K562 (cell line): ENCODE measurements at regions not wholly inside any gene's neighbourhood (a gene's known extent, or its start where the extent isn't known, plus 50 kb on each side); places are given as distances from the start of the nearest gene placed in this dataset.

Experiments used
- ATAC-seq: fragments of 200-7000 bp; cut with Tn5 transposase; 3 replicates; pipeline ENCODE4 v1.9.1; 2020; ENCODE audit warnings: moderate library complexity
- BruUV-seq: library from RNA; stranded (reverse); fragments of 400-500 nt; replicated peaks from 2 replicates; lab custom pipeline; 2021; lab: Mats Ljungman, UMichigan
- CTCF ChIA-PET: fragments of 300-600 bp; formaldehyde crosslinking; extraction: SDS; loops from one replicate; lab custom pipeline; 2021; ENCODE audit warnings: low intra/inter-chr PET ratio; lab: Yijun Ruan, JAX
- POLR2A ChIA-PET: fragments of 300-600, 350-650 bp; sonication (Branson Sonifier 250); formaldehyde crosslinking; extraction: SDS; loops from one replicate; lab custom pipeline; 2021; ENCODE audit warnings: antibody characterized with exemption, inconsistent platforms; lab: Yijun Ruan, JAX
- DNase-seq, 4 experiments: peaks; one replicate each; pipeline versions ENCODE4 v3.0.0 to v3.0.0-alpha.2; 2011 to 2018; ENCODE audit warnings: low spot score in 3 of 4, mixed read lengths in 3 of 4; ENCODE audit errors: extremely low read depth in 1 of 4
- FAIRE-seq: peaks from 2 replicates; lab custom pipeline; 2011; peaks lifted over from hg19 to GRCh38; lab: Jason Lieb, UNC
- H2AFZ ChIP-seq: 2 replicates; pipeline ENCODE4 v1.6.0; 2011; ENCODE audit warnings: low read depth, low read length, control low read depth, inconsistent platforms
- H3K27ac ChIP-seq: fragments of 200-600 bp; 3 replicates; pipeline ENCODE4 v1.8.0; 2011; ENCODE audit warnings: low read depth, mild to moderate bottlenecking, control low read depth, inconsistent platforms, low read length, moderate library complexity, mixed read lengths; ENCODE audit errors: extremely low read depth
- H3K27me3 ChIP-seq, 2 experiments: fragments of 300-600 bp in 1 of 2; 2 replicates in 1 of 2; 3 replicates in 1 of 2; pipeline versions ENCODE4 v1.6.0 to v1.8.0; 2011; ENCODE audit warnings: inconsistent platforms in 2 of 2, low read length in 2 of 2, mild to moderate bottlenecking in 1 of 2, mixed read lengths in 1 of 2, moderate library complexity in 1 of 2; ENCODE audit not compliant: control insufficient read depth in 2 of 2, insufficient read depth in 2 of 2
- H3K36me3 ChIP-seq: fragments of 300-600 bp; 3 replicates; pipeline ENCODE4 v1.8.0; 2011; ENCODE audit warnings: mild to moderate bottlenecking, low read length, inconsistent platforms; ENCODE audit not compliant: control insufficient read depth, insufficient read depth
- H3K4me1 ChIP-seq, 2 experiments: fragments of 200-600 bp in 1 of 2; replicated peaks in 1 of 2; 2 replicates in 1 of 2; 3 replicates in 1 of 2; pipeline versions ENCODE4 v1.5.1 to v1.8.0; 2011; ENCODE audit warnings: inconsistent platforms in 2 of 2, low read length in 2 of 2, mild to moderate bottlenecking in 1 of 2, mixed read lengths in 1 of 2, moderate library complexity in 1 of 2; ENCODE audit not compliant: control insufficient read depth in 2 of 2, insufficient read depth in 2 of 2
- H3K4me2 ChIP-seq: 2 replicates; pipeline ENCODE4 v1.6.1; 2011; ENCODE audit warnings: low read length, control low read depth, inconsistent platforms, mixed read lengths; ENCODE audit not compliant: insufficient read depth
- H3K4me3 ChIP-seq: fragments of 200-600 bp; sonication (generic), shearing (Covaris generic); 2 replicates; pipeline ENCODE4 v1.5.1; 2016; ENCODE audit warnings: control low read depth, inconsistent platforms
- H3K79me2 ChIP-seq: fragments of 200-600 bp; 3 replicates; pipeline ENCODE4 v1.8.0; 2011; ENCODE audit warnings: low read length, inconsistent platforms; ENCODE audit not compliant: control insufficient read depth, insufficient read depth
- H3K9ac ChIP-seq, 2 experiments: 2 replicates each; pipeline versions ENCODE4 v1.6.0 to v1.6.1; 2011; ENCODE audit warnings: low read depth in 2 of 2, low read length in 2 of 2, control low read depth in 1 of 2, inconsistent platforms in 1 of 2, mild to moderate bottlenecking in 1 of 2, mixed read lengths in 1 of 2; ENCODE audit not compliant: insufficient read depth in 1 of 2
- H3K9me1 ChIP-seq: one replicate; pipeline ENCODE4 v1.6.0; 2011; ENCODE audit warnings: inconsistent platforms, mild to moderate bottlenecking, low read length, moderate library complexity; ENCODE audit not compliant: control insufficient read depth, insufficient read depth
- H3K9me3 ChIP-seq: replicated peaks from 2 replicates; pipeline ENCODE4 v1.5.1; 2011; ENCODE audit warnings: low read depth, low read length, inconsistent platforms; ENCODE audit not compliant: control insufficient read depth, insufficient read depth
- H4K20me1 ChIP-seq: replicated peaks from 2 replicates; pipeline ENCODE4 v1.6.1; 2011; ENCODE audit warnings: low read length, inconsistent platforms, mixed read lengths; ENCODE audit not compliant: control insufficient read depth, insufficient read depth
- ARID2 ChIP-seq: fragments of 450-650 bp; IDR thresholded peaks from 2 replicates; pipeline ENCODE4 v1.6.1; 2017; ENCODE audit warnings: antibody characterized with exemption, mild to moderate bottlenecking
- CEBPB ChIP-seq: fragments of 450-650 bp; IDR thresholded peaks from 2 replicates; pipeline ENCODE4 v1.6.1; 2016; ENCODE audit warnings: missing genetic modification characterization, missing compliant biosample characterization
- EWSR1 ChIP-seq: fragments of 450-650 bp; IDR thresholded peaks from 2 replicates; pipeline ENCODE4 v1.6.1; 2018; ENCODE audit warnings: borderline replicate concordance, mild to moderate bottlenecking, low read depth, moderate library complexity; ENCODE audit not compliant: partially characterized antibody
- LCOR ChIP-seq: sonication (generic); formaldehyde crosslinking; IDR thresholded peaks from 2 replicates; pipeline ENCODE4 v1.8.0; 2022; ENCODE audit warnings: mild to moderate bottlenecking, missing genetic modification reagents
- MAFF ChIP-seq: IDR thresholded peaks from 2 replicates; pipeline ENCODE4 v1.6.1; 2012; ENCODE audit warnings: low read length, improper control_type of control experiment
- NR4A1 ChIP-seq, 2 experiments: fragments of 250-450 bp in 1 of 2; fragments of 450-650 bp in 1 of 2; sonication (Bioruptor Pico) in 1 of 2; IDR thresholded peaks; 2 replicates each; pipeline versions ENCODE4 v1.4.0 to v1.6.1; 2016 to 2020; ENCODE audit warnings: mild to moderate bottlenecking in 2 of 2, missing compliant biosample characterization in 1 of 2, missing genetic modification characterization in 1 of 2, moderate library complexity in 1 of 2
- NUFIP1 ChIP-seq: fragments of 450-650 bp; IDR thresholded peaks from 2 replicates; pipeline ENCODE4 v1.6.1; 2018; ENCODE audit not compliant: partially characterized antibody
- PCBP2 ChIP-seq: fragments of 200-400 bp; formaldehyde crosslinking; IDR thresholded peaks from 2 replicates; pipeline ENCODE4 v1.6.1; 2018; ENCODE audit warnings: low read length, low read depth, mild to moderate bottlenecking, moderate library complexity; ENCODE audit not compliant: poor library complexity, severe bottlenecking
- RBM39 ChIP-seq: fragments of 200-400 bp; formaldehyde crosslinking; optimal IDR thresholded peaks from 2 replicates; pipeline ENCODE3; 2018; ENCODE audit warnings: low read depth, low read length
- RFX5 ChIP-seq: IDR thresholded peaks from 2 replicates; pipeline ENCODE4 v1.6.1; 2011; ENCODE audit warnings: low read depth, mild to moderate bottlenecking, improper control_type of control experiment, low read length
- SNRNP70 ChIP-seq: fragments of 200-400 bp; formaldehyde crosslinking; optimal IDR thresholded peaks from 2 replicates; pipeline ENCODE3; 2017; ENCODE audit warnings: low read depth, low read length
- ZNF668 ChIP-seq: fragments of 250-450 bp; sonication (Bioruptor Pico); IDR thresholded peaks from 2 replicates; pipeline ENCODE4 v1.8.0; 2022; ENCODE audit warnings: mild to moderate bottlenecking, inconsistent platforms
- ZNF76 ChIP-seq: fragments of 250-450 bp; sonication (Bioruptor Pico); IDR thresholded peaks from 2 replicates; pipeline ENCODE4 v1.4.0; 2020; ENCODE audit warnings: mild to moderate bottlenecking, moderate library complexity, borderline replicate concordance
- WGBS: fragments of 100-300 bp; shearing (Covaris generic); methylation state at CpG from one replicate; pipeline ENCODE4 v1.1.6; 2016; ENCODE audit warnings: low coverage, mixed read lengths; ENCODE audit not compliant: insufficient coverage; ENCODE audit errors: missing lambda C conversion rate; 5-methylcytosine and 5-hydroxymethylcytosine counted together
- in situ Hi-C: fragments of 300-500 bp; cut with MboI; formaldehyde crosslinking; loops from 4 replicates; pipeline ENCODE4 v1.15.0; 2018; ENCODE audit warnings: inconsistent platforms, mixed read lengths
- intact Hi-C: fragments of 100-400 bp; cut with micrococcal nuclease; formaldehyde crosslinking; loops from 2 replicates; pipeline ENCODE4 v1.14.2; 2022
- TF ChIP-seq, protein P1 (sequence below): sonication (generic); formaldehyde crosslinking; IDR thresholded peaks from 2 replicates; pipeline ENCODE4 v1.4.0; 2020; ENCODE audit warnings: mild to moderate bottlenecking, missing genetic modification reagents
- TF ChIP-seq, protein P2 (sequence below): fragments of 250-450 bp; sonication (Bioruptor Pico); IDR thresholded peaks from 2 replicates; pipeline ENCODE4 v1.4.0; 2020

- H3K9me3 ChIP-seq = 0 out of 2 replicates have a peak, but pooled peaks cover 2% of the 10 kb centered on the region
- no peak for TF ChIP-seq ZNF668 (CRISPR knock-in tag)
- TF ChIP-seq ZNF76 (CRISPR knock-in tag) = no peak
- no peak for TF ChIP-seq RBM39
- TF ChIP-seq CEBPB (tag) = no peak
- TF ChIP-seq NR4A1 (CRISPR knock-in tag; IDR thresholded peaks at IDR 0.05) = no peak
- no peak for TF ChIP-seq NR4A1 (tag; IDR thresholded peaks at IDR 0.05)
- TF ChIP-seq LCOR (CRISPR knock-in tag) = no peak
- DNase-seq (no peak), ATAC-seq (no peak), FAIRE-seq (no peak)
- H3K9ac ChIP-seq = no peak overlapping the region
- no peaks in the 10 kb centered on the region for H3K27me3 ChIP-seq
- no peaks in the 10 kb centered on the region for H3K4me1 ChIP-seq
- H3K4me3 ChIP-seq = no peak overlapping the region
- no peak overlapping the region for H3K4me2 ChIP-seq
- no peaks in the 10 kb centered on the region for H3K9me1 ChIP-seq
- CTCF ChIA-PET = no interaction called here
- H3K79me2 ChIP-seq = no peaks in the 10 kb centered on the region
- in situ Hi-C loops = no loop called here
- intact Hi-C loops = no loop called here
- no peaks in the 10 kb centered on the region for H4K20me1 ChIP-seq
- POLR2A ChIA-PET = no interaction called here
- no peak overlapping the region for H2AFZ ChIP-seq
- BruUV-seq = no TSS peak
- H3K27ac ChIP-seq = no peak overlapping the region
- no peaks in the 10 kb centered on the region for H3K36me3 ChIP-seq
Measured at GRCh38 chr4:132587626-132588025, 561.5 kb upstream of the PCDH10 start.

GRCh38 chr4:132592340-132592739 lies 556.8 kb upstream of the PCDH10 start:
- ChIA-PET POLR2A (no interaction called here), CTCF (no interaction called here)
- no peak overlapping the region for H3K9ac ChIP-seq
- no peaks in the 10 kb centered on the region for H3K36me3 ChIP-seq
- H3K9me1 ChIP-seq = no peaks in the 10 kb centered on the region
- BruUV-seq = no TSS peak
- ATAC-seq = no peak
- 0 out of 2 replicates have a peak, but pooled peaks cover 2% of the 10 kb centered on the region for H3K9me3 ChIP-seq
- in situ Hi-C loops (no loop called here), intact Hi-C loops (no loop called here)
- no peaks in the 10 kb centered on the region for H3K79me2 ChIP-seq
- no peak overlapping the region for H3K27ac ChIP-seq
- no peak overlapping the region for H3K4me3 ChIP-seq
- no peak for FAIRE-seq
- no peaks in the 10 kb centered on the region for H3K4me1 ChIP-seq
- H3K4me2 ChIP-seq = no peak overlapping the region
- no peak overlapping the region for H2AFZ ChIP-seq
- no peak for DNase-seq
- H3K27me3 ChIP-seq = no peaks in the 10 kb centered on the region
- TF ChIP-seq NUFIP1 (no peak), RBM39 (no peak), SNRNP70 (no peak), RFX5 (no peak), ARID2 (no peak), MAFF (no peak), PCBP2 (no peak), EWSR1 (no peak)
- TF ChIP-seq, protein P1, sequence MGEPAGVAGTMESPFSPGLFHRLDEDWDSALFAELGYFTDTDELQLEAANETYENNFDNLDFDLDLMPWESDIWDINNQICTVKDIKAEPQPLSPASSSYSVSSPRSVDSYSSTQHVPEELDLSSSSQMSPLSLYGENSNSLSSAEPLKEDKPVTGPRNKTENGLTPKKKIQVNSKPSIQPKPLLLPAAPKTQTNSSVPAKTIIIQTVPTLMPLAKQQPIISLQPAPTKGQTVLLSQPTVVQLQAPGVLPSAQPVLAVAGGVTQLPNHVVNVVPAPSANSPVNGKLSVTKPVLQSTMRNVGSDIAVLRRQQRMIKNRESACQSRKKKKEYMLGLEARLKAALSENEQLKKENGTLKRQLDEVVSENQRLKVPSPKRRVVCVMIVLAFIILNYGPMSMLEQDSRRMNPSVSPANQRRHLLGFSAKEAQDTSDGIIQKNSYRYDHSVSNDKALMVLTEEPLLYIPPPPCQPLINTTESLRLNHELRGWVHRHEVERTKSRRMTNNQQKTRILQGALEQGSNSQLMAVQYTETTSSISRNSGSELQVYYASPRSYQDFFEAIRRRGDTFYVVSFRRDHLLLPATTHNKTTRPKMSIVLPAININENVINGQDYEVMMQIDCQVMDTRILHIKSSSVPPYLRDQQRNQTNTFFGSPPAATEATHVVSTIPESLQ (CRISPR knock-in tag) = no peak
- TF ChIP-seq, protein P2, sequence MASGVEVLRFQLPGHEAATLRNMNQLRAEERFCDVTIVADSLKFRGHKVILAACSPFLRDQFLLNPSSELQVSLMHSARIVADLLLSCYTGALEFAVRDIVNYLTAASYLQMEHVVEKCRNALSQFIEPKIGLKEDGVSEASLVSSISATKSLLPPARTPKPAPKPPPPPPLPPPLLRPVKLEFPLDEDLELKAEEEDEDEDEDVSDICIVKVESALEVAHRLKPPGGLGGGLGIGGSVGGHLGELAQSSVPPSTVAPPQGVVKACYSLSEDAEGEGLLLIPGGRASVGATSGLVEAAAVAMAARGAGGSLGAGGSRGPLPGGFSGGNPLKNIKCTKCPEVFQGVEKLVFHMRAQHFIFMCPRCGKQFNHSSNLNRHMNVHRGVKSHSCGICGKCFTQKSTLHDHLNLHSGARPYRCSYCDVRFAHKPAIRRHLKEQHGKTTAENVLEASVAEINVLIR = no peak
- no peaks in the 10 kb centered on the region for H4K20me1 ChIP-seq
- WGBS = 1% methylated on average over 12 of the region's 13 CpGs
